ENCODE measurements at regions not wholly inside any gene's neighbourhood (a gene's known extent, or its start where the extent isn't known, plus 50 kb on each side); places are given as distances from the start of the nearest gene placed in this dataset.

DNA sequence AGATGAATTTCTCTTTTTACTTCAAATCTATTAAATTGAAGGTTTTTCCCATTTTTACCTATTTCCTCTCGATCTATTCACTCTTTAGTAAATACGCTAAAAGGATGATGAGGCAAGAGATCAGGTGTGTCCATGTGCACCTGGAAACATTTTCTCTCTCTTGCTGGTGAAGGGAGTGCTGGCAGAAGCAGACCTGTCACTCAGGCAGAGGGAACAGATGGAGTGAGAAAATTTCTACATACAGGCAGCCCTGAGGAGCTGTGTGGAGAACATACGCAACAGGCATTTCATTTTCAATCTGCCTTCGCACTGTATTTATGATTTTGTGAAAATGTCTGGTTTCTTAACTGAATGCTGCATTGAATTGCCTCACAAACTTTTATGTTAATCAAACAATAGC, 249.5 kb downstream of the GPM6A start (continued):
- TF ChIP-seq, protein P1, sequence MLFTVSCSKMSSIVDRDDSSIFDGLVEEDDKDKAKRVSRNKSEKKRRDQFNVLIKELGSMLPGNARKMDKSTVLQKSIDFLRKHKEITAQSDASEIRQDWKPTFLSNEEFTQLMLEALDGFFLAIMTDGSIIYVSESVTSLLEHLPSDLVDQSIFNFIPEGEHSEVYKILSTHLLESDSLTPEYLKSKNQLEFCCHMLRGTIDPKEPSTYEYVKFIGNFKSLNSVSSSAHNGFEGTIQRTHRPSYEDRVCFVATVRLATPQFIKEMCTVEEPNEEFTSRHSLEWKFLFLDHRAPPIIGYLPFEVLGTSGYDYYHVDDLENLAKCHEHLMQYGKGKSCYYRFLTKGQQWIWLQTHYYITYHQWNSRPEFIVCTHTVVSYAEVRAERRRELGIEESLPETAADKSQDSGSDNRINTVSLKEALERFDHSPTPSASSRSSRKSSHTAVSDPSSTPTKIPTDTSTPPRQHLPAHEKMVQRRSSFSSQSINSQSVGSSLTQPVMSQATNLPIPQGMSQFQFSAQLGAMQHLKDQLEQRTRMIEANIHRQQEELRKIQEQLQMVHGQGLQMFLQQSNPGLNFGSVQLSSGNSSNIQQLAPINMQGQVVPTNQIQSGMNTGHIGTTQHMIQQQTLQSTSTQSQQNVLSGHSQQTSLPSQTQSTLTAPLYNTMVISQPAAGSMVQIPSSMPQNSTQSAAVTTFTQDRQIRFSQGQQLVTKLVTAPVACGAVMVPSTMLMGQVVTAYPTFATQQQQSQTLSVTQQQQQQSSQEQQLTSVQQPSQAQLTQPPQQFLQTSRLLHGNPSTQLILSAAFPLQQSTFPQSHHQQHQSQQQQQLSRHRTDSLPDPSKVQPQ (CRISPR knock-in tag; IDR thresholded peaks at IDR 0.05; ENCODE audit: borderline replicate concordance): no peak
- TF ChIP-seq CBX3 (IDR thresholded peaks at IDR 0.05; ENCODE audit: borderline replicate concordance in 1 of 2, low read length in 2 of 2) (no peak), ADNP (tag; IDR thresholded peaks at IDR 0.05) (no peak), LCOR (CRISPR knock-in tag; IDR thresholded peaks at IDR 0.05) (no peak), MXI1 (IDR thresholded peaks at IDR 0.05; ENCODE audit: low read depth, low read length) (no peak), CREM (IDR thresholded peaks at IDR 0.05; ENCODE audit: low read depth) (no peak)
- TF ChIP-seq, protein P2, sequence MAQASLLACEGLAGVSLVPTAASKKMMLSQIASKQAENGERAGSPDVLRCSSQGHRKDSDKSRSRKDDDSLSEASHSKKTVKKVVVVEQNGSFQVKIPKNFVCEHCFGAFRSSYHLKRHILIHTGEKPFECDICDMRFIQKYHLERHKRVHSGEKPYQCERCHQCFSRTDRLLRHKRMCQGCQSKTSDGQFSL (CRISPR knock-in tag; IDR thresholded peaks at IDR 0.05): no peak
- TF ChIP-seq, protein P2 (tag; IDR thresholded peaks at IDR 0.05): no peak

Data from K562 (cell line).